ENCODE measurements at regions not wholly inside any gene's neighbourhood (a gene's known extent, or its start where the extent isn't known, plus 50 kb on each side); places are given as distances from the start of the nearest gene placed in this dataset.

- TF ChIP-seq CTCF (conservative IDR thresholded peaks at IDR 0.05 in 1 of 2, IDR thresholded peaks at IDR 0.05 in 1 of 2; ENCODE audit: low read depth in 1 of 2, low read length in 2 of 2) (peak in 1 of 2 donors; percentile 16), EZH2 (IDR thresholded peaks at IDR 0.05; ENCODE audit: low read length, missing control alignments) (no peak)
These were observed 263.9 kb downstream of the C16orf95 start for GRCh38 chr16:87053016-87053982.
